ENCODE measurements at regions not wholly inside any gene's neighbourhood (a gene's known extent, or its start where the extent isn't known, plus 50 kb on each side); places are given as distances from the start of the nearest gene placed in this dataset.

GRCh38 chr5:120150770-120151169 lies 313.3 kb upstream of the PRR16 start:
- DNase-seq (ENCODE audit: low spot score) = no peak
- TF ChIP-seq, protein P1, sequence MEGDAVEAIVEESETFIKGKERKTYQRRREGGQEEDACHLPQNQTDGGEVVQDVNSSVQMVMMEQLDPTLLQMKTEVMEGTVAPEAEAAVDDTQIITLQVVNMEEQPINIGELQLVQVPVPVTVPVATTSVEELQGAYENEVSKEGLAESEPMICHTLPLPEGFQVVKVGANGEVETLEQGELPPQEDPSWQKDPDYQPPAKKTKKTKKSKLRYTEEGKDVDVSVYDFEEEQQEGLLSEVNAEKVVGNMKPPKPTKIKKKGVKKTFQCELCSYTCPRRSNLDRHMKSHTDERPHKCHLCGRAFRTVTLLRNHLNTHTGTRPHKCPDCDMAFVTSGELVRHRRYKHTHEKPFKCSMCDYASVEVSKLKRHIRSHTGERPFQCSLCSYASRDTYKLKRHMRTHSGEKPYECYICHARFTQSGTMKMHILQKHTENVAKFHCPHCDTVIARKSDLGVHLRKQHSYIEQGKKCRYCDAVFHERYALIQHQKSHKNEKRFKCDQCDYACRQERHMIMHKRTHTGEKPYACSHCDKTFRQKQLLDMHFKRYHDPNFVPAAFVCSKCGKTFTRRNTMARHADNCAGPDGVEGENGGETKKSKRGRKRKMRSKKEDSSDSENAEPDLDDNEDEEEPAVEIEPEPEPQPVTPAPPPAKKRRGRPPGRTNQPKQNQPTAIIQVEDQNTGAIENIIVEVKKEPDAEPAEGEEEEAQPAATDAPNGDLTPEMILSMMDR (IDR thresholded peaks at IDR 0.05; ENCODE audit: extremely low read depth, missing control alignments) = no peak

GRCh38 chr5:120151181-120151580 lies 312.9 kb upstream of the PRR16 start:
- no peak for DNase-seq (ENCODE audit: low spot score)
- TF ChIP-seq, protein P1 (IDR thresholded peaks at IDR 0.05; ENCODE audit: extremely low read depth, missing control alignments) = no peak

DNA sequence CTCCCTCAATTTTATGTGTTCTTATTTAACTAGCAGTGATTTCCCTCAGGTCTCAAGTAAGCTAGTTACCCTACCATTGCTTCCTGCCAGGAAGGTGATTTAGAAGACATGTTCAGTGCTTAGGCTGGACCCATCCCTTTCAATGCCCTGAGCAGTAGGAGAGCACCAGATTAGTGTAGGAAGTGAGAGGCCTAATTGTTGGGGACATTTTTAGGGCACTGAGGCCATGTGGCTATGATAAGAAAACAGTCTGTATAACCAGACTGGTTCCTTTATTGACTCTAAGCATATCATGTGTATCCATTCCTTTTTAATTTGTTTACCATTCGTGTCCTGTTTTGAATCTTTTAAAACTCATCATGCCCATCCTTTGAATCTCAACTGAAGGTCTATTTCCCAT lies 312.3 kb upstream of the PRR16 start:
- no peak for DNase-seq (ENCODE audit: low spot score)
- TF ChIP-seq, protein P1 (IDR thresholded peaks at IDR 0.05; ENCODE audit: extremely low read depth, missing control alignments) = no peak

- no peak for DNase-seq (ENCODE audit: low spot score)
- TF ChIP-seq, protein P1 (IDR thresholded peaks at IDR 0.05; ENCODE audit: extremely low read depth, missing control alignments) = no peak
These were observed 311.6 kb upstream of the PRR16 start for GRCh38 chr5:120152472-120152871.

GRCh38 chr5:120152931-120153330 lies 311.2 kb upstream of the PRR16 start:
- TF ChIP-seq, protein P1 (IDR thresholded peaks at IDR 0.05; ENCODE audit: extremely low read depth, missing control alignments) = no peak
- DNase-seq (ENCODE audit: low spot score) = no peak

DNA sequence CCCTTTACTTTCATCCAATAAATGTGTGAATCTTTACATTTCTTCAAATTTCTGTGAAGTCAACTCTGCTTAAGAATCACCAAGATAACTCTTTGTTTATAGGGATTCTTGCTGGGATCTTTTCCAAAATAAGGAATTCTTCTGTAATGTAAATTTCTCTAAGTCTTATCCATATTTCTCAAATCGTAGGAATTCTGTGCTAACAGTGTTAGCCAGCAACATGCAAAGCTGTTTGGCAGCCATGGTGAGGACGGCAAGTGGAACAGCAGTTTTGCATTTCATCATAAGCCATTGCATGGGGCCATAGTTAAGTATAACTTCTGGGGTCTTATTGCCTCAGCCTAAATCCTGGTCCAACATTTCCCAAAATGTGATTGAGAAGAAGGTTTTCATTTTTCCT lies 310.5 kb upstream of the PRR16 start:
- TF ChIP-seq, protein P1 (IDR thresholded peaks at IDR 0.05; ENCODE audit: extremely low read depth, missing control alignments) = no peak
- no peak for DNase-seq (ENCODE audit: low spot score)

DNA sequence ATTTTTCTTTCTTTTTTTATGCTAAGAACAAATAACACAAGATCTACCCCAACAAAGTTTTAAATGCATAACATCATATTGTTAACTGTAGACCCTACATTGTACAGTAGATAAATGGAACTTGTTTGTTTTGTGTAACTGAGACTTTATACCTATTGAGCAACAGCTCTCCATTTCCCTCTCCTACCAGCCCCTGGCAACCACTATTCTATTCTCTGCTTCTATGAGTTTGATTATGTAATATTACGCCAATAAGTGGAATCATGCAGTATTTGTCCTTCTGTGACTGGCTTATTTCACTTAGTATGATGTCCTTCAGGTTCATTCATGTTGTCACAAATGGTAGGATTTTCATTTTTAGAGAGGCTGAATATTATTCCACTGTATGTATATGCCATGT lies 308.2 kb upstream of the PRR16 start:
- TF ChIP-seq, protein P1 (IDR thresholded peaks at IDR 0.05; ENCODE audit: extremely low read depth, missing control alignments) = no peak
- no peak for DNase-seq (ENCODE audit: low spot score)

Data from GM20000 (cell line).